Ishikawa (cell line): ENCODE measurements at regions not wholly inside any gene's neighbourhood (a gene's known extent, or its start where the extent isn't known, plus 50 kb on each side); places are given as distances from the start of the nearest gene placed in this dataset.

Source experiments
- CEBPB ChIP-seq: IDR thresholded peaks from 2 replicates; pipeline ENCODE4 v1.6.1; 2012
- CREB1 ChIP-seq: IDR thresholded peaks from 2 replicates; pipeline ENCODE4 v1.6.1; 2012; ENCODE audit warnings: low read depth
- EGR1 ChIP-seq: IDR thresholded peaks from 2 replicates; pipeline ENCODE4 v1.6.1; 2012
- EP300 ChIP-seq: IDR thresholded peaks from 2 replicates; pipeline ENCODE4 v1.6.1; 2012; ENCODE audit warnings: borderline replicate concordance
- FOXM1 ChIP-seq: IDR thresholded peaks from 2 replicates; pipeline ENCODE4 v1.6.1; 2012; ENCODE audit warnings: low read depth, borderline replicate concordance
- MAX ChIP-seq: IDR thresholded peaks from 2 replicates; pipeline ENCODE4 v1.6.1; 2012
- NFIC ChIP-seq: IDR thresholded peaks from 2 replicates; pipeline ENCODE4 v1.6.1; 2012
- RAD21 ChIP-seq: IDR thresholded peaks from 2 replicates; pipeline ENCODE4 v1.6.1; 2012; ENCODE audit warnings: low read depth
- TAF1 ChIP-seq: IDR thresholded peaks from 2 replicates; pipeline ENCODE4 v1.6.1; 2012; ENCODE audit warnings: low read depth, mild to moderate bottlenecking
- TCF12 ChIP-seq: IDR thresholded peaks from 2 replicates; pipeline ENCODE4 v1.6.1; 2012; ENCODE audit warnings: low read depth
- TEAD4 ChIP-seq: IDR thresholded peaks from 2 replicates; pipeline ENCODE4 v1.6.1; 2012
- USF1 ChIP-seq: IDR thresholded peaks from 2 replicates; pipeline ENCODE4 v1.6.1; 2012
- YY1 ChIP-seq: IDR thresholded peaks from 2 replicates; pipeline ENCODE4 v1.6.1; 2012; ENCODE audit warnings: low read depth
- ZBTB7A ChIP-seq: IDR thresholded peaks from 2 replicates; pipeline ENCODE4 v1.6.1; 2012; ENCODE audit warnings: low read depth
- TF ChIP-seq, protein P1 (sequence below): IDR thresholded peaks from 2 replicates; pipeline ENCODE4 v1.6.1; 2012; ENCODE audit warnings: low read depth, mild to moderate bottlenecking

GRCh38 chr4:14079601-14080000 is 452.1 kb upstream of the BOD1L1 start:
- TF ChIP-seq, protein P1, sequence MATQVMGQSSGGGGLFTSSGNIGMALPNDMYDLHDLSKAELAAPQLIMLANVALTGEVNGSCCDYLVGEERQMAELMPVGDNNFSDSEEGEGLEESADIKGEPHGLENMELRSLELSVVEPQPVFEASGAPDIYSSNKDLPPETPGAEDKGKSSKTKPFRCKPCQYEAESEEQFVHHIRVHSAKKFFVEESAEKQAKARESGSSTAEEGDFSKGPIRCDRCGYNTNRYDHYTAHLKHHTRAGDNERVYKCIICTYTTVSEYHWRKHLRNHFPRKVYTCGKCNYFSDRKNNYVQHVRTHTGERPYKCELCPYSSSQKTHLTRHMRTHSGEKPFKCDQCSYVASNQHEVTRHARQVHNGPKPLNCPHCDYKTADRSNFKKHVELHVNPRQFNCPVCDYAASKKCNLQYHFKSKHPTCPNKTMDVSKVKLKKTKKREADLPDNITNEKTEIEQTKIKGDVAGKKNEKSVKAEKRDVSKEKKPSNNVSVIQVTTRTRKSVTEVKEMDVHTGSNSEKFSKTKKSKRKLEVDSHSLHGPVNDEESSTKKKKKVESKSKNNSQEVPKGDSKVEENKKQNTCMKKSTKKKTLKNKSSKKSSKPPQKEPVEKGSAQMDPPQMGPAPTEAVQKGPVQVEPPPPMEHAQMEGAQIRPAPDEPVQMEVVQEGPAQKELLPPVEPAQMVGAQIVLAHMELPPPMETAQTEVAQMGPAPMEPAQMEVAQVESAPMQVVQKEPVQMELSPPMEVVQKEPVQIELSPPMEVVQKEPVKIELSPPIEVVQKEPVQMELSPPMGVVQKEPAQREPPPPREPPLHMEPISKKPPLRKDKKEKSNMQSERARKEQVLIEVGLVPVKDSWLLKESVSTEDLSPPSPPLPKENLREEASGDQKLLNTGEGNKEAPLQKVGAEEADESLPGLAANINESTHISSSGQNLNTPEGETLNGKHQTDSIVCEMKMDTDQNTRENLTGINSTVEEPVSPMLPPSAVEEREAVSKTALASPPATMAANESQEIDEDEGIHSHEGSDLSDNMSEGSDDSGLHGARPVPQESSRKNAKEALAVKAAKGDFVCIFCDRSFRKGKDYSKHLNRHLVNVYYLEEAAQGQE, result no peak
- TF ChIP-seq CEBPB (no peak), EGR1 (no peak), RAD21 (no peak), USF1 (no peak), TEAD4 (no peak), EP300 (no peak), NFIC (no peak), YY1 (no peak), FOXM1 (no peak), TCF12 (no peak), TAF1 (no peak), CREB1 (no peak)

DNA sequence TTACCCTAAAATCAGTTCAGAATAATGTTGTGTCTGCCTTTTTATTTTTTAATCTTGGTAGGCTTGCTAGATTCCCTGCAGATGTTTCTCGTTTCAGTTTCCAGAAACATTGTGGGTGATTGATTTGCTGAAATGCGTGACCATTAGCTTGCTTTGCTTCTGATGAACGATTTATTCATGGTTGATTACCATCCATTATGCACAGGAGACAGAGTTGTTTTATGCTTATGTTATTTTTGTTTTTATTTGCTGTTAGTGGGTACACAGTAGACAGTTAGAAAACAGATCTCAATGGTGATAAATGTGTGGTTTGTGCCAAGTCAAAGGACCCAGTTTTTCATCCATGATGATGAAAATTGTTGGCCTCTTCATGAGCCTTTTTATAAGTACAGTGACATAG is 455.6 kb upstream of the BOD1L1 start:
- TF ChIP-seq MAX (no peak), EGR1 (no peak), CREB1 (no peak), FOXM1 (no peak), YY1 (no peak), CEBPB (no peak), EP300 (no peak)

GRCh38 chr4:14084598-14084997 is 457.1 kb upstream of the BOD1L1 start:
- TF ChIP-seq YY1 (no peak), NFIC (no peak), TEAD4 (no peak), EP300 (no peak), USF1 (no peak), RAD21 (no peak), MAX (no peak), TCF12 (no peak), CEBPB (no peak), ZBTB7A (no peak)
- TF ChIP-seq, protein P1, result no peak

GRCh38 chr4:14087459-14087858 is 459.9 kb upstream of the BOD1L1 start:
- TF ChIP-seq FOXM1 (no peak), EP300 (no peak), RAD21 (no peak), CEBPB (no peak), YY1 (no peak), MAX (no peak), CREB1 (no peak), ZBTB7A (no peak), TAF1 (no peak), EGR1 (no peak), NFIC (no peak), TCF12 (no peak), TEAD4 (no peak)
- TF ChIP-seq, protein P1, result no peak
